Fibroblast of skin of scalp (primary cell): ENCODE measurements at regions not wholly inside any gene's neighbourhood (a gene's known extent, or its start where the extent isn't known, plus 50 kb on each side); places are given as distances from the start of the nearest gene placed in this dataset.

ENCODE experiments used
- DNase-seq: peaks from one replicate; pipeline ENCODE4 v3.0.0-alpha.2; 2013

DNA sequence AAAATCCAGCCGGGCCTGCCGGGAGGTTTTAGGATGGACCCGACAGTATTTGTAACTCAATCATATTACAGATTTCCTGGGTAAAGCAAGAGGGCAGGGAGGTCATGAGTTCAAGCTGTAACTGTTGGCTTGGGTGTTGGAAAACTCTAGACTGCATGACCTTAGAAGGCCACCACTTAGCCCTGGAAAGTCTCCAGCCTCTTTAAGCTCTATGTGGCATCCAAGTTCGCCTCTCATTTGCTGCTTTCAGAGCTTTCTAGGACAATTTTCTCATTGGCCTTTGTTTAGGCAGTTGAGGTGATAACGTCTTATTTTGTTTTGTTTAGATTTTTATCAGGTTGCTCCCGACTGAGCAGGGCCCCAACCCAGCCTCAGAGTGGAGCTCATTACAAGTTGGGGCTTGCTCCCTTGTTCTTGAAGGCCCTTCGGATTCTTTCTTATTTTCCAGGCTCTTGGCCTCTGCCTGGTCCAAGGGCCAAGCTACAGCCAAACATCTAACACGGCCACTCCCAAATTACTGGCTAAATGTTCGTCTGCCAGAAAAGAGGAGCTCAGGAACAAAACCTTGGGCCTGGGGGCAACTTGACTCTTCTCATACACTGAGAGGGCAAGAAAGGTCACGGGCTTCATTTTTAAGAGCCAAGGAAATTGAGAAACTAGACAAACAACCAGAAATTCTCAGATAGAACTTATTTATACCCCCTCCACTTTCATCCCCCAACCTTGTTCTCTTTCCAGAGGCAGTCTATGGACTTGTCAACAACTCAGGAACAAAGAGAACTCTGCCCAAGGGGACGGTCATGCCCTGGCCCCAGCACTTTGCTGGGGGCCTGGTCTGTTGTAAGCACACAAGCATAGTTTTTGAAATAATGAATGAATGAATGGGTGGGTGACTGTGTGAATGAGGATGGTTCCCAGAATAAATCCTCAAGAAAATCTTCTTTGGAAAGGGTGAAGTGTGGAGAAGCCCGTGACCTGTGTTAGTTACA, 526.9 kb downstream of the BNC2 start:
- DNase-seq = no peak

DNA sequence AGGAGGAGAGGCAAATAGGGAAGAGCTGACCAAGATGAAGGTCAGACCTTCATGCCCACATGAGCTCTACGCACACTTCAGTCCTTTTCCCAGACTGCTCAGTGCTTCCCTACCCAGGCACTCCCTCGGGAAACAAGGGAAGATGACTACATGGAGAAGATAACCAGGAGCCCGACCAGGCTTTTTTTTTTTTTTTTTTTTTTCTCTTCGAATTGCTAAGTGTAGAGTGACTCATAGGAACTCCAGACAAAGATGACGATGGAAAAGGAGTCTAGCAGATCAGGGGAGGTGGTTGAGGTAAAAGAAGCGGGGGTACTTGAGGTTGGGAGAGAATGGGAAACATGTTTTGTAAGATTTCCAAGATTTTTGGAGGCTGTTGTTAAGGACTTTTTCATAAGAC, 526.1 kb downstream of the BNC2 start:
- DNase-seq = peak; percentile 94

- DNase-seq = no peak
Measured at GRCh38 chr9:16345902-16346301, 524.6 kb downstream of the BNC2 start.

DNA sequence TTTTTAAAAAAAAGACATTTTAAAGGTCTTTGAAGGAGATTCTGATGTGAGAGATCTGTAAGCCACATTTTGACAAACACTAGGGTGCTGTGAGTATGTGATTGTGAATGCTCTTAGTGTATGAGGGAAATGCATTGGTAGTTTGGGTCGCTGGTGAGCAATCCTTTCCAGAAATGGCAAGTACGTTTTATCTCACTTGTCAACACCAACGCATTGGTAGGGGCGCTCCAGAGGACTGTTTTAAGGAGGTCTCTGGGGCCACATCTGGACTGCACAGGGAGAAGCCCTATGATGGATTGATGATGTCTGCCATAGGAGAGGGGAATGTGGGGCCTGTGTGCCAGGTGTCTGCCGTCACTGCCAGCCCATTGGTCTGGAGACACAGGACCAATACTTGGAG, 522.6 kb downstream of the BNC2 start:
- DNase-seq = no peak

GRCh38 chr9:16348531-16348930, 521.9 kb downstream of the BNC2 start:
- no peak for DNase-seq

GRCh38 chr9:16352251-16352650, 518.2 kb downstream of the BNC2 start:
- no peak for DNase-seq

GRCh38 chr9:16352791-16353401, 517.6 kb downstream of the BNC2 start:
- DNase-seq = no peak

DNA sequence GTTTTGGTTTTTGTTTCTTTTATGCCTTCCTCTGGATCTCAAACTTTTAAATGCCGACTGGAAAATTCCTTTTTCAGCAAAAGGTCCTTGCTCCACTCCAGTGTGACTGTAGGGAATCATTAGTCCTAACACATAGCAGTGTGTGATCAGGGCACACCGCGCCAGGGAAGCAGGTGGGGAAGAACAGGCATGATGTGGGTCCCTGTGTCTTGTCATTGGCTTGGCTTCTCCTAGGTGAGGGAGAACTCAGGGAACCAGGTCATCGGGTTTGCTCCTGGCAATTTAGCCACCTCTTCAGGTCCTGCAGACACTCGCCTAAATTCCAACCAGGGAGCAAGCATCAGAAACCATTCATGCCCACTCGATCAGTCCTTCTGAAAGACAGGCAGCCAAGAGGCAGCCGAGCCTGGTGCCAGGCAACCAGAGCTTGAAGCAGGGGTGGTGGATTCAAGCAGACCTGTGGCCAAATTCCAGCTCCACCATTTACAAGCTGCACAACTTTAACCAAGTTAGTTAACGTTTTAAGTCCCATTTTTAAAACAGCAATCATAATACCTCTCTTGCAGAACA, 514.2 kb downstream of the BNC2 start:
- no peak for DNase-seq

GRCh38 chr9:16357828-16358227, 512.6 kb downstream of the BNC2 start:
- DNase-seq = no peak

DNA sequence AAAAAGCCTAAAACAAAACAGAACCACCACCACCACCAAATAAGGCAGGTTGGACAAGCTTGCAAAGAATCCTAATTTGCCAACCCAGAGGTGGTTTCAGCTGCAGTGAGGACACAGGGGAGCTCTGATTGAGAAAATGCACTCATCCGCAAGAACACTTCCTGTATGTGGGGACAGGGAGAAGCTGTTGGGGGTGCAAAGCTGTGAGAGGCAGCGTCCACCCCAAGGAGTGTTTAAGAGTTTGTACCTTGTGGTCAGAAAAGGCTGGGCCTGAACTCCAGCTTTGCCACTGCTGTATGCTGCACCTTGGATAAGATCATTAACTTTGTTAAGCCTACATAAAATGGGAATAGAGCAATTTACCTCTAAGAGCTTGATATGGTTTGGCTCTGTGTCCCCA, 511.7 kb downstream of the BNC2 start:
- no peak for DNase-seq
